Keratinocyte (primary cell): ENCODE measurements at regions not wholly inside any gene's neighbourhood (a gene's known extent, or its start where the extent isn't known, plus 50 kb on each side); places are given as distances from the start of the nearest gene placed in this dataset.

Experiments
- CTCF ChIP-seq, 3 experiments: IDR thresholded peaks in 1 of 3; conservative IDR thresholded peaks in 1 of 3; optimal IDR thresholded peaks in 1 of 3; 2 replicates in 2 of 3; 3 replicates in 1 of 3; pipeline versions ENCODE3 to v1.5.1; 2011; ENCODE audit warnings: low read length in 3 of 3, mild to moderate bottlenecking in 3 of 3, moderate library complexity in 2 of 3, control low read depth in 1 of 3, inconsistent platforms in 1 of 3; ENCODE audit not compliant: insufficient read depth in 2 of 3; ENCODE audit errors: extremely low read depth in 1 of 3
- EZH2 ChIP-seq: IDR thresholded peaks from one replicate; pipeline ENCODE4 v1.6.1; 2012; ENCODE audit warnings: inconsistent platforms, mild to moderate bottlenecking, low read length, moderate library complexity

GRCh38 chr18:39223283-39223682, 1657.7 kb upstream of the CELF4 start:
- TF ChIP-seq CTCF (optimal IDR thresholded peaks at IDR 0.05 in 1 of 3, IDR thresholded peaks at IDR 0.05 in 1 of 3, conservative IDR thresholded peaks at IDR 0.05 in 1 of 3; ENCODE audit: extremely low read depth in 1 of 3, insufficient read depth in 2 of 3, low read length in 3 of 3) (no peak), EZH2 (no peak)
